ENCODE measurements at regions not wholly inside any gene's neighbourhood (a gene's known extent, or its start where the extent isn't known, plus 50 kb on each side); places are given as distances from the start of the nearest gene placed in this dataset.

- no peak for DNase-seq
- Mint-ChIP-seq H3K27ac (no peak overlapping the region), H3K36me3 (peaks cover 0 to 6% (median 0%) of the 10 kb centered on the region in 5 donors), H3K9me3 (peaks cover 0 to 58% (median 15%) of the 10 kb centered on the region in 11 donors), H3K4me3 (no peak overlapping the region), H3K27me3 (peaks cover 0 to 7% (median 5%) of the 10 kb centered on the region in 5 donors), H3K4me1 (no peaks in the 10 kb centered on the region)
- intact Hi-C loops (cut with micrococcal nuclease), result no loop called here
- ChIA-PET POLR2A (no interaction called here), CTCF (no interaction called here)
- Histone ChIP-seq H3K27me3 (ENCODE audit: control insufficient read depth in 2 of 2, insufficient read depth in 2 of 2, low read length in 2 of 2) (no peaks in the 10 kb centered on the region), H3K9me3 (ENCODE audit: control insufficient read depth in 2 of 3, low read length in 3 of 3) (peaks cover 0 to 4% (median 0%) of the 10 kb centered on the region in 3 experiments), H3K4me3 (ENCODE audit: low read length) (no peak overlapping the region), H3K27ac (ENCODE audit: low read depth, low read length) (no peak overlapping the region), H3K4me1 (ENCODE audit: control insufficient read depth in 2 of 2, insufficient read depth in 2 of 2, low read length in 2 of 2) (no peaks in the 10 kb centered on the region), H3K36me3 (ENCODE audit: control insufficient read depth in 2 of 3, insufficient read depth in 3 of 3, low read length in 3 of 3) (no peaks in the 10 kb centered on the region)
- ATAC-seq, result no peak
Observed at GRCh38 chr2:133794114-133794513, 225.9 kb upstream of the NCKAP5 start.

- Mint-ChIP-seq H3K27ac (no peak overlapping the region), H3K36me3 (no peaks in the 10 kb centered on the region), H3K27me3 (peaks cover 0 to 38% (median 27%) of the 10 kb centered on the region in 5 donors), H3K4me1 (no peaks in the 10 kb centered on the region), H3K9me3 (peaks cover 0 to 13% (median 5%) of the 10 kb centered on the region in 11 donors), H3K4me3 (no peak overlapping the region)
- ATAC-seq, result no peak
- ChIA-PET CTCF (no interaction called here), POLR2A (no interaction called here)
- H3K27ac ChIP-seq (ENCODE audit: low read depth, low read length), result no peak overlapping the region
- intact Hi-C loops (cut with micrococcal nuclease), result no loop called here
- no peak overlapping the region for H3K4me3 ChIP-seq (ENCODE audit: low read length)
- no peaks in the 10 kb centered on the region for H3K4me1 ChIP-seq (ENCODE audit: control insufficient read depth in 2 of 2, insufficient read depth in 2 of 2, low read length in 2 of 2)
- no peaks in the 10 kb centered on the region for H3K27me3 ChIP-seq (ENCODE audit: control insufficient read depth in 2 of 2, insufficient read depth in 2 of 2, low read length in 2 of 2)
- no peaks in the 10 kb centered on the region for H3K9me3 ChIP-seq (ENCODE audit: control insufficient read depth in 2 of 3, low read length in 3 of 3)
- H3K36me3 ChIP-seq (ENCODE audit: control insufficient read depth in 2 of 3, insufficient read depth in 3 of 3, low read length in 3 of 3), result no peaks in the 10 kb centered on the region
- no peak for DNase-seq
Observed at GRCh38 chr2:133801946-133802345, 233.7 kb upstream of the NCKAP5 start.

GRCh38 chr2:133802409-133803039, 234.3 kb upstream of the NCKAP5 start:
- ChIA-PET CTCF (no interaction called here), POLR2A (no interaction called here)
- H3K27me3 ChIP-seq (ENCODE audit: control insufficient read depth in 2 of 2, insufficient read depth in 2 of 2, low read length in 2 of 2), result no peaks in the 10 kb centered on the region
- no peak overlapping the region for H3K27ac ChIP-seq (ENCODE audit: low read depth, low read length)
- no peak overlapping the region for H3K4me3 ChIP-seq (ENCODE audit: low read length)
- peaks cover 0 to 41% (median 30%) of the 10 kb centered on the region in 5 donors for H3K27me3 Mint-ChIP-seq
- H3K9me3 ChIP-seq (ENCODE audit: control insufficient read depth in 2 of 3, low read length in 3 of 3), result no peaks in the 10 kb centered on the region
- no peaks in the 10 kb centered on the region for H3K36me3 ChIP-seq (ENCODE audit: control insufficient read depth in 2 of 3, insufficient read depth in 3 of 3, low read length in 3 of 3)
- intact Hi-C loops (cut with micrococcal nuclease), result no loop called here
- H3K36me3 Mint-ChIP-seq, result no peaks in the 10 kb centered on the region
- H3K27ac Mint-ChIP-seq, result no peak overlapping the region
- H3K4me3 Mint-ChIP-seq, result no peak overlapping the region
- H3K4me1 Mint-ChIP-seq, result no peaks in the 10 kb centered on the region
- H3K4me1 ChIP-seq (ENCODE audit: control insufficient read depth in 2 of 2, insufficient read depth in 2 of 2, low read length in 2 of 2), result no peaks in the 10 kb centered on the region
- H3K9me3 Mint-ChIP-seq, result peaks cover 0 to 15% (median 5%) of the 10 kb centered on the region in 11 donors
- DNase-seq (no peak), ATAC-seq (no peak)

GRCh38 chr2:133806564-133806963, 238.3 kb upstream of the NCKAP5 start:
- no peaks in the 10 kb centered on the region for H3K27me3 ChIP-seq (ENCODE audit: control insufficient read depth in 2 of 2, insufficient read depth in 2 of 2, low read length in 2 of 2)
- Mint-ChIP-seq H3K9me3 (peaks cover 5 to 37% (median 15%) of the 10 kb centered on the region in 11 donors), H3K4me3 (no peak overlapping the region), H3K27me3 (peaks cover 0 to 39% (median 22%) of the 10 kb centered on the region in 5 donors), H3K36me3 (peaks cover 0 to 7% (median 5%) of the 10 kb centered on the region in 5 donors), H3K27ac (no peak overlapping the region), H3K4me1 (peaks cover 0 to 7% (median 0%) of the 10 kb centered on the region in 7 donors)
- no peak overlapping the region for H3K27ac ChIP-seq (ENCODE audit: low read depth, low read length)
- no peak for ATAC-seq
- ChIA-PET POLR2A (no interaction called here), CTCF (no interaction called here)
- no peak overlapping the region for H3K4me3 ChIP-seq (ENCODE audit: low read length)
- no peaks in the 10 kb centered on the region for H3K36me3 ChIP-seq (ENCODE audit: control insufficient read depth in 2 of 3, insufficient read depth in 3 of 3, low read length in 3 of 3)
- no peak for DNase-seq
- H3K4me1 ChIP-seq (ENCODE audit: control insufficient read depth in 2 of 2, insufficient read depth in 2 of 2, low read length in 2 of 2), result no peaks in the 10 kb centered on the region
- H3K9me3 ChIP-seq (ENCODE audit: control insufficient read depth in 2 of 3, low read length in 3 of 3), result no peaks in the 10 kb centered on the region
- intact Hi-C loops (cut with micrococcal nuclease), result no loop called here

DNA sequence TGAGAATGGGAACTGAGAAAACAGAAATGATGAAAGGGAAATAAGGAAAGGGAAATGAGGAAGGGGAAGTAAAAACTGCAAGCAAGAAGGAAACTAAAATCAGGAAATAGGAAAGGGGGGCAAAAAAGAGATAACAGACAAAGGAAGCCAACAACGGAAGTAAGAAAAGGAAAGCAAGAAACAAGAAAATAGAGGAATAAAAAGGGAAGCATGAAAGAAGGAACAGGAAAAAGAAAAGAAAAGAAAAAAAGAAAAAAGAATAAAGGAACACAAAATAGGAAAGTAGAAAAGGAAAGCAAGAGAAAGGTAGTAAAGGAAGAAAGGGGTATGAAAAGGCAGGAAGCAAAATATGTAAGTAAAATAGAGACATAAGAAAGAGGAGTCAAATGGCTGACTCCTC, 241.2 kb upstream of the NCKAP5 start:
- H3K9me3 ChIP-seq (ENCODE audit: control insufficient read depth in 2 of 3, low read length in 3 of 3), result no peaks in the 10 kb centered on the region
- H3K4me3 ChIP-seq (ENCODE audit: low read length), result no peak overlapping the region
- intact Hi-C loops (cut with micrococcal nuclease), result no loop called here
- Mint-ChIP-seq H3K27me3 (peaks cover 0 to 32% (median 15%) of the 10 kb centered on the region in 5 donors), H3K4me1 (peaks cover 0 to 7% (median 0%) of the 10 kb centered on the region in 7 donors), H3K27ac (no peak overlapping the region), H3K4me3 (no peak overlapping the region), H3K9me3 (peaks cover 5 to 38% (median 17%) of the 10 kb centered on the region in 11 donors), H3K36me3 (peaks cover 0 to 7% (median 5%) of the 10 kb centered on the region in 5 donors)
- H3K27me3 ChIP-seq (ENCODE audit: control insufficient read depth in 2 of 2, insufficient read depth in 2 of 2, low read length in 2 of 2), result no peaks in the 10 kb centered on the region
- H3K27ac ChIP-seq (ENCODE audit: low read depth, low read length), result no peak overlapping the region
- H3K4me1 ChIP-seq (ENCODE audit: control insufficient read depth in 2 of 2, insufficient read depth in 2 of 2, low read length in 2 of 2), result no peaks in the 10 kb centered on the region
- CTCF ChIA-PET, result no interaction called here
- no peak for ATAC-seq
- POLR2A ChIA-PET, result no interaction called here
- no peaks in the 10 kb centered on the region for H3K36me3 ChIP-seq (ENCODE audit: control insufficient read depth in 2 of 3, insufficient read depth in 3 of 3, low read length in 3 of 3)
- no peak for DNase-seq

- no peaks in the 10 kb centered on the region for H3K9me3 ChIP-seq (ENCODE audit: control insufficient read depth in 2 of 3, low read length in 3 of 3)
Observed at GRCh38 chr2:133810559-133810958, 242.3 kb upstream of the NCKAP5 start.

More at GRCh38 chr2:133810559-133810958, 242.3 kb upstream of the NCKAP5 start:
- H3K9me3 Mint-ChIP-seq, result peaks cover 5 to 38% (median 17%) of the 10 kb centered on the region in 11 donors
- peaks cover 0 to 7% (median 5%) of the 10 kb centered on the region in 5 donors for H3K36me3 Mint-ChIP-seq
- Histone ChIP-seq H3K27ac (ENCODE audit: low read depth, low read length) (no peak overlapping the region), H3K27me3 (ENCODE audit: control insufficient read depth in 2 of 2, insufficient read depth in 2 of 2, low read length in 2 of 2) (no peaks in the 10 kb centered on the region), H3K4me1 (ENCODE audit: control insufficient read depth in 2 of 2, insufficient read depth in 2 of 2, low read length in 2 of 2) (no peaks in the 10 kb centered on the region), H3K4me3 (ENCODE audit: low read length) (no peak overlapping the region), H3K36me3 (ENCODE audit: control insufficient read depth in 2 of 3, insufficient read depth in 3 of 3, low read length in 3 of 3) (no peaks in the 10 kb centered on the region)
- no peak for DNase-seq
- intact Hi-C loops (cut with micrococcal nuclease), result no loop called here
- H3K4me1 Mint-ChIP-seq, result peaks cover 0 to 7% (median 0%) of the 10 kb centered on the region in 7 donors
- ATAC-seq, result no peak
- ChIA-PET POLR2A (no interaction called here), CTCF (no interaction called here)
- peaks cover 0 to 26% (median 15%) of the 10 kb centered on the region in 5 donors for H3K27me3 Mint-ChIP-seq
- H3K27ac Mint-ChIP-seq, result peak overlapping the region in 1 of 9 donors; percentile 74
- no peak overlapping the region for H3K4me3 Mint-ChIP-seq
